Breast epithelium (tissue), 4 donors: ENCODE measurements at regions not wholly inside any gene's neighbourhood (a gene's known extent, or its start where the extent isn't known, plus 50 kb on each side); places are given as distances from the start of the nearest gene placed in this dataset.

Experiments used
- DNase-seq, 2 donors: peaks; one replicate each; pipeline ENCODE4 v3.0.0-alpha.2; 2019; ENCODE audit warnings: low spot score in 2 of 2
- H3K27ac ChIP-seq, 2 donors: fragments of 200-600 bp; sonication (generic) in 1 of 2; one replicate each; pipeline ENCODE4 v1.5.1; 2016 to 2019; ENCODE audit warnings: mild to moderate bottlenecking in 1 of 2
- H3K27me3 ChIP-seq, 2 donors: fragments of 200-600 bp; sonication (generic) in 1 of 2; one replicate each; pipeline versions ENCODE4 v1.5.1 to v1.6.0; 2017 to 2019; ENCODE audit warnings: control low read depth in 1 of 2, mild to moderate bottlenecking in 1 of 2
- H3K36me3 ChIP-seq: fragments of 200-600 bp; one replicate; pipeline ENCODE4 v1.5.1; 2019
- H3K4me1 ChIP-seq, 2 donors: fragments of 200-600 bp; sonication (generic); one replicate each; pipeline ENCODE4 v1.5.1; 2016 to 2019; ENCODE audit warnings: control low read depth in 1 of 2
- H3K4me3 ChIP-seq, 3 donors: fragments of 200-600 bp; sonication (generic); 1 replicate in 2 of 3; 2 replicates in 1 of 3; pipeline ENCODE4 v1.5.1; 2016 to 2019; ENCODE audit warnings: mild to moderate bottlenecking in 3 of 3, moderate library complexity in 2 of 3
- H3K9me3 ChIP-seq, 2 donors: fragments of 200-600 bp; sonication (generic) in 1 of 2; one replicate each; pipeline ENCODE4 v1.5.1; 2016 to 2019; ENCODE audit warnings: control low read depth in 1 of 2
- POLR2A ChIP-seq: fragments of 450-650 bp; IDR thresholded peaks from one replicate; pipeline ENCODE4 v1.6.1; 2016; ENCODE audit warnings: antibody characterized with exemption, mild to moderate bottlenecking, moderate library complexity
- POLR2AphosphoS5 ChIP-seq, 3 donors: sonication (generic); formaldehyde crosslinking; IDR thresholded peaks; one replicate each; pipeline ENCODE4 v1.6.1; 2017; ENCODE audit warnings: antibody characterized with exemption in 3 of 3
- intact Hi-C: fragments of 100-400 bp; cut with DNase I; formaldehyde crosslinking; loops from one replicate; pipeline ENCODE4 v1.15.1; 2023; ENCODE audit warnings: low total_unique reads
- TF ChIP-seq, protein P1 (sequence below), 3 donors: fragments of 450-650 bp; IDR thresholded peaks; one replicate each; pipeline ENCODE4 v1.5.1; 2016 to 2017; ENCODE audit warnings: antibody characterized with exemption in 3 of 3, mild to moderate bottlenecking in 3 of 3, moderate library complexity in 3 of 3

DNA sequence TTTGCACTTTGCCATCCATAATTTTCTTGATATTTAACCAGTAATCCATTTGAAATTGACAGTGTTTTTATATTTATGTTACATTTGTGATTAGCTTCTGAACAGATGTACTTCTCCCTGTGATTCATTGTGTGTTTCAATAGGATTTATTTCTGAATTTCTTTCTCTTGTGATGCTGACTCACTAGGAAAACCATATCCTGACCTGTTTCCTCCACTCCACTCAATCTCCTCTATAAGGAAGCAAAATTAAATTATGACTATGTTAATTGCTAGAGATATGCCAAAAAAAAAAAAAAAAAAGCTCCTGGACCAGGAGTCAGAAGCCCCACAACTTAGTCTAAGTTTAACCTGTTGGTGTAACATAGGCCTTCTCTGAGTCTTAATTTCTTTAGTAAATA, 614.6 kb upstream of the SPRY2 start:
- DNase-seq: no peak
- H3K27me3 ChIP-seq: no peaks in the 10 kb centered on the region
- H3K27ac ChIP-seq: no peak overlapping the region
- H3K4me3 ChIP-seq: no peak overlapping the region
- H3K36me3 ChIP-seq: no peaks in the 10 kb centered on the region
- no peak for TF ChIP-seq POLR2A
- TF ChIP-seq, protein P1, sequence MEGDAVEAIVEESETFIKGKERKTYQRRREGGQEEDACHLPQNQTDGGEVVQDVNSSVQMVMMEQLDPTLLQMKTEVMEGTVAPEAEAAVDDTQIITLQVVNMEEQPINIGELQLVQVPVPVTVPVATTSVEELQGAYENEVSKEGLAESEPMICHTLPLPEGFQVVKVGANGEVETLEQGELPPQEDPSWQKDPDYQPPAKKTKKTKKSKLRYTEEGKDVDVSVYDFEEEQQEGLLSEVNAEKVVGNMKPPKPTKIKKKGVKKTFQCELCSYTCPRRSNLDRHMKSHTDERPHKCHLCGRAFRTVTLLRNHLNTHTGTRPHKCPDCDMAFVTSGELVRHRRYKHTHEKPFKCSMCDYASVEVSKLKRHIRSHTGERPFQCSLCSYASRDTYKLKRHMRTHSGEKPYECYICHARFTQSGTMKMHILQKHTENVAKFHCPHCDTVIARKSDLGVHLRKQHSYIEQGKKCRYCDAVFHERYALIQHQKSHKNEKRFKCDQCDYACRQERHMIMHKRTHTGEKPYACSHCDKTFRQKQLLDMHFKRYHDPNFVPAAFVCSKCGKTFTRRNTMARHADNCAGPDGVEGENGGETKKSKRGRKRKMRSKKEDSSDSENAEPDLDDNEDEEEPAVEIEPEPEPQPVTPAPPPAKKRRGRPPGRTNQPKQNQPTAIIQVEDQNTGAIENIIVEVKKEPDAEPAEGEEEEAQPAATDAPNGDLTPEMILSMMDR (IDR thresholded peaks at IDR 0.05): no peak
- no peak for TF ChIP-seq POLR2AphosphoS5 (IDR thresholded peaks at IDR 0.05)
- intact Hi-C loops: no loop called here
- no peaks in the 10 kb centered on the region for H3K9me3 ChIP-seq
- no peaks in the 10 kb centered on the region for H3K4me1 ChIP-seq

DNA sequence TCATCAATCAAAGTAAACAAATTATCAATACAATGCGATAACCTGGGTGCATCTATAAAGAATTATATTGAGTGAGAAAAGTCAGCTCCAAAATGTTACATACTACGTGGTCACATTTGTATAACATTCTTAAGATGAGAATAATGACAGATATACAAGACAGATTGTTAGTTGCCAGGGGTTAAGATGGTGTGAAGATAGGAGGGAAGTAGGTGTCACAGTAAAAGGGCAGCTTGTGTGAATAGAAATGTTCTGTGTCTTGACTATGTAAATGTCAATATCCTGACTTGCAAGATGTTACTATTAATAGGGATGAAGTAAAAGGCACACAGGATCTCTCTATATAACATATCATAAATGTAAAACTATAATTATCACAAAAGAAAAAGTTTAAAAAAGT, 611.2 kb upstream of the SPRY2 start:
- H3K36me3 ChIP-seq: no peaks in the 10 kb centered on the region
- no peaks in the 10 kb centered on the region for H3K4me1 ChIP-seq
- H3K27me3 ChIP-seq: no peaks in the 10 kb centered on the region
- no peaks in the 10 kb centered on the region for H3K9me3 ChIP-seq
- H3K27ac ChIP-seq: no peak overlapping the region
- intact Hi-C loops: no loop called here
- H3K4me3 ChIP-seq: no peak overlapping the region
- DNase-seq: no peak
- TF ChIP-seq, protein P1 (IDR thresholded peaks at IDR 0.05): no peak
- TF ChIP-seq POLR2A (no peak), POLR2AphosphoS5 (IDR thresholded peaks at IDR 0.05) (no peak)

DNA sequence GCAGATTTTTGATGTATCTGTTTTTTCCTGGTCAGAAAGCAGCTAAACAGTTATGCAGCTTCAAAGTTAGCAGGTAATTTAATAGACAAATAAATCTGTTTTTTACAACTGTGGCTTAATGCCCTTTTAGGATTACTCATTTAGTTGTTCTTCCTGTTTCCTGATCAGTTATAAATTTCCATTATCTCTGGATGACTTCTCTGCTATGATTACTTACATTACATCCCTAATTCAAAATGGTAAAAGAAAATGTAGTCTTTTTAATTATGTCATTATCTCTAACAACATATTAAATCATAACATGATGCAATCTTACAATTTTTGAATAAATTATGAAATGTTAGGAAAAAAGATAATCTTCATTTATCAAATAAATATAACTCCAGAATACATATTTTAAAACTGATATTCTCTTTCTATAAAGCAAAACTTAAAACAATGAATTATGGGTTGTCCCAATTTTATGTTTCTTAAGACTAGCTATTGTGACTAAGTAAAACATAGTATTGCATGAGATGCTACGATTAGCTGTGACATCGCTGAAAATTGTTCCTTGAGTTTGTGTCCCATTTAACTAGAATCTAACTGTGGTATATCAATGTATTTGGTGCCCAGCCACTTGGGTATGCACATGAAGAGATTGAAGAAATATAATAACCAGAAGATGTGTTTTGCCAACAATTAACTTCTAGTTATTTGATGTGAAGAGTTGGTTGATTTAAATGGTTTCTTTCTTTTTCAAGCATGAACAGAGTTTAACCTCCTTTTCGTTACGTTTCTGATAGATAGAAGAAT, 605.3 kb upstream of the SPRY2 start:
- no peak overlapping the region for H3K4me3 ChIP-seq
- H3K36me3 ChIP-seq: no peaks in the 10 kb centered on the region
- H3K27ac ChIP-seq: no peak overlapping the region
- no peaks in the 10 kb centered on the region for H3K4me1 ChIP-seq
- no peaks in the 10 kb centered on the region for H3K27me3 ChIP-seq
- TF ChIP-seq, protein P1 (IDR thresholded peaks at IDR 0.05): no peak
- no peak for TF ChIP-seq POLR2AphosphoS5 (IDR thresholded peaks at IDR 0.05)
- no peak for TF ChIP-seq POLR2A
- H3K9me3 ChIP-seq: no peaks in the 10 kb centered on the region
- intact Hi-C loops: no loop called here
- DNase-seq: no peak

GRCh38 chr13:80945328-80945727, 604.4 kb upstream of the SPRY2 start:
- Histone ChIP-seq H3K27me3 (no peaks in the 10 kb centered on the region), H3K27ac (no peak overlapping the region), H3K4me3 (no peak overlapping the region), H3K36me3 (no peaks in the 10 kb centered on the region), H3K9me3 (no peaks in the 10 kb centered on the region), H3K4me1 (no peaks in the 10 kb centered on the region)
- intact Hi-C loops: no loop called here
- no peak for DNase-seq
- TF ChIP-seq POLR2AphosphoS5 (IDR thresholded peaks at IDR 0.05) (no peak), POLR2A (no peak)
- TF ChIP-seq, protein P1 (IDR thresholded peaks at IDR 0.05): no peak

GRCh38 chr13:80939581-80939980, 598.7 kb upstream of the SPRY2 start:
- Histone ChIP-seq H3K9me3 (no peaks in the 10 kb centered on the region), H3K4me3 (no peak overlapping the region), H3K4me1 (no peaks in the 10 kb centered on the region), H3K36me3 (no peaks in the 10 kb centered on the region), H3K27ac (no peak overlapping the region), H3K27me3 (no peaks in the 10 kb centered on the region)
- intact Hi-C loops: no loop called here
- TF ChIP-seq, protein P1 (IDR thresholded peaks at IDR 0.05): no peak
- no peak for TF ChIP-seq POLR2AphosphoS5 (IDR thresholded peaks at IDR 0.05)
- TF ChIP-seq POLR2A: no peak
- no peak for DNase-seq
